ENCODE measurements at regions not wholly inside any gene's neighbourhood (a gene's known extent, or its start where the extent isn't known, plus 50 kb on each side); places are given as distances from the start of the nearest gene placed in this dataset.

GRCh38 chr7:106196460-106197021 is 84.4 kb upstream of the SYPL1 start:
- no peak for DNase-seq

- no peak for DNase-seq
These were observed 81.5 kb upstream of the SYPL1 start for GRCh38 chr7:106193661-106194060.

- no peak for DNase-seq
These were observed 78.6 kb upstream of the SYPL1 start for GRCh38 chr7:106190589-106191330.

GRCh38 chr7:106187613-106188350 is 75.7 kb upstream of the SYPL1 start:
- no peak for DNase-seq

GRCh38 chr7:106185719-106186118 is 73.6 kb upstream of the SYPL1 start:
- no peak for DNase-seq

GRCh38 chr7:106183952-106184351 is 71.8 kb upstream of the SYPL1 start:
- no peak for DNase-seq

- DNase-seq: no peak
These were observed 70.8 kb upstream of the SYPL1 start for GRCh38 chr7:106182904-106183303.

- DNase-seq: no peak
These were observed 69.7 kb upstream of the SYPL1 start for GRCh38 chr7:106181658-106182265.

- no peak for DNase-seq
These were observed 68.6 kb upstream of the SYPL1 start for GRCh38 chr7:106180721-106181120.

GRCh38 chr7:106179256-106179655 is 67.1 kb upstream of the SYPL1 start:
- no peak for DNase-seq

GRCh38 chr7:106178593-106179134 is 66.6 kb upstream of the SYPL1 start:
- no peak for DNase-seq

- no peak for DNase-seq
These were observed 65.9 kb upstream of the SYPL1 start for GRCh38 chr7:106177738-106178592.

GRCh38 chr7:106177300-106177690 is 65.2 kb upstream of the SYPL1 start:
- no peak for DNase-seq

GRCh38 chr7:106176414-106177299 is 64.5 kb upstream of the SYPL1 start:
- peak; percentile 62 to 74 for DNase-seq

GRCh38 chr7:106175507-106175906 is 63.4 kb upstream of the SYPL1 start:
- DNase-seq: no peak

GRCh38 chr7:106170651-106171050 is 58.5 kb upstream of the SYPL1 start:
- DNase-seq: no peak

- no peak for DNase-seq
These were observed 57.9 kb upstream of the SYPL1 start for GRCh38 chr7:106169821-106170610.

- DNase-seq: no peak
These were observed 55.5 kb upstream of the SYPL1 start for GRCh38 chr7:106167439-106168136.

- DNase-seq: no peak
These were observed 54.7 kb upstream of the SYPL1 start for GRCh38 chr7:106166651-106167342.

Measured in stimulated activated CD4-positive, alpha-beta T cell treated with anti-CD3 and anti-CD28 coated beads, Interleukin-4, amount 100 ng/mL, for 4 hours (primary cell).